HG03354 (cell line): ENCODE measurements at regions not wholly inside any gene's neighbourhood (a gene's known extent, or its start where the extent isn't known, plus 50 kb on each side); places are given as distances from the start of the nearest gene placed in this dataset.

Source experiments
- ATAC-seq: cut with Tn5 transposase; IDR thresholded peaks from one replicate; pipeline ENCODE4 v1.9.1; 2021; ENCODE audit warnings: mild to moderate bottlenecking; ENCODE audit not compliant: unreplicated experiment, poor library complexity, severe bottlenecking

DNA sequence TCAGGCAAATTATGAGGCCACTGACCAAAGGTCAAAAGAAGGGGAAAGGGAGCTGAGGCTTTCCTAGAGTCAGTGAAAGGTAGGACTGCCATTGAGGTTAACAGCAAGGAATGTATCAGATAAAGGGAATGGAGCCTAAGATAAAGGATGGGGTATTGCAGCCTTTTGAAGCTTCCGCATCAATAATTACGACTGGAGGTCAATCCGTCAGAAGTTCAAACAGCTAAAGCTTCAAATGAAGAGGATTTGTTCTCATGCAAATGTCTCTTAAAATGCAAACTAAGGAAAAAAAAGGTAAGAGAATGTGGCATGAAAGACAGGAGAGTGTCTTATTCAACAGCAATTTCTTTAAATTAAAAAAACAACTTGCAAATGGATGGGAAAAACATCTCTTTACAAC, 341.1 kb upstream of the RGMB start:
- ATAC-seq: no peak

DNA sequence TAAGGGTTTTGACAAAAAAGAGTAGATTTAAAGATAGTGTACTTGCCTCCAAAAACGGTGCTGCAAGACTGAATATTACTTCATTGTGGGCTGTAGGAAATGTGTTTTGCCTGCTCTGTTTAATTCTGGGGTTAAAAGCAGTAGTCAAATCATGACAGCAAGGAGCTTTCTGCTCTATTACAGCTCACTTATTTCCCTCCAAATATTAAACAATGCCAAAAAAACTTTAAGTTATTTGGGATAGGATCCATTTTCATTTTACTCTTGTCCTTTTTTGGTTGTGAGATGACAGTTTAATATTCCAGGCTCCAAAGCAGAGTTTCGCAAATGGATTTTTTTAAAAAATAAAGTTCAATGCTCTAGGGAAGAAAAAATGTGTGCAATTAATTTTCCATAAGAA, 340.4 kb upstream of the RGMB start:
- ATAC-seq: no peak

- ATAC-seq: no peak
Observed at GRCh38 chr5:98433673-98434072, 339.8 kb upstream of the RGMB start.

DNA sequence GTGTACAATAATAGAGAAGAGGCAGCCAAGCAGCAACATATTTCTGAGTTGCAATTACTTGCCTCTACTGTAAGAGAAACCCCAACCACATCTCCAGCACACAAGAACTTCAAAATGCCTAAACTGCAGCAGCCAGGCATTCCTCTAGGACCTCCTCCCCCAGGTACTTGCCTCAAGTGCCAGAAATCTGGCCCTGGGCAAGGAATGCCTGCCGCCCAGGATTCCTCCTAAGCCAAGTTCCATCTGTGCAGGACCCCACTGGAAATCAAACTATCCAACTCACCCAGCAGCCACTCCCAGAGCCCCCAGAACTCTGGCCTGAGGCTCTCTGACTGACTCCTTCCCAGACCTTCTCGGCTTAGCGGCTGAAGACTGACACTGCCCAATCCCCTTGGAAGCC, 336.8 kb upstream of the RGMB start:
- no peak for ATAC-seq

GRCh38 chr5:98442448-98442847, 331.0 kb upstream of the RGMB start:
- no peak for ATAC-seq

DNA sequence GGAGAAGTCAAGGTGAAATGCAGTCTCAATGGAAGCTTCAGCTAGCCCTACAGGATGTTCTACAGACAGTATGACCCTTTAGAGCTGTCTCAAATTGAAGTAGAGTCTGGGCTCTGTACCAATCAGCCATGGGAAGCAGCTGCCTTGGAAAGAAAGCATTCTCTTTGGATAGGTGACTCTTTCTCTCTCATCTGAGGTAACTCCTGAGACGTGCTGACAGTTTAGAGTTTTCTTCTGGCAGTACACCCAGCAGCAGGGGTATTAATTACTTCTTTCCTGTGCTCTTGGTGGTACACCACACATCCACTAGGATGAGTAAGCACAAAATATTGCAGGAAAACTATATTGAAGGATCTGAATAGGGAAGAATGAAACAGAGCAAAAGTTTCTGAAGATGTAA, 329.6 kb upstream of the RGMB start:
- ATAC-seq: no peak

- no peak for ATAC-seq
Observed at GRCh38 chr5:98453296-98453695, 320.2 kb upstream of the RGMB start.

DNA sequence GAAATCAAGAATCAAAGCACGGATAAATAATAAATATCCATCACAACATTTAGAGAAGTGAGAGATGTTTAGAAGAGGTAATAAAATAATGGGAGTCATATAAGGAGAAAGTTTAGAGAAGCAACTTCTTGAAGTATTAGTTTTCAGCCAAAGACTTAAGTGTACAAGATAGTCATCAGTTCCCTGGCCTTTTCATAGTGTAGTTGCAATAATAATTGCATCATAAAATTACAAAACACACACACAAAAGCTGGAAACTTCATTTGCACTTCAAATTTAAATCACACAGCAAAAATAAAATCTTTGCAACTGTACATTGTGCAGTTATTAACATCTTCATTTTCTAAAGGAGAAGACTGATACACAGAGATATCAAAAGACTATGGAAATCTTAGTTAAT, 319.1 kb upstream of the RGMB start:
- ATAC-seq: no peak

DNA sequence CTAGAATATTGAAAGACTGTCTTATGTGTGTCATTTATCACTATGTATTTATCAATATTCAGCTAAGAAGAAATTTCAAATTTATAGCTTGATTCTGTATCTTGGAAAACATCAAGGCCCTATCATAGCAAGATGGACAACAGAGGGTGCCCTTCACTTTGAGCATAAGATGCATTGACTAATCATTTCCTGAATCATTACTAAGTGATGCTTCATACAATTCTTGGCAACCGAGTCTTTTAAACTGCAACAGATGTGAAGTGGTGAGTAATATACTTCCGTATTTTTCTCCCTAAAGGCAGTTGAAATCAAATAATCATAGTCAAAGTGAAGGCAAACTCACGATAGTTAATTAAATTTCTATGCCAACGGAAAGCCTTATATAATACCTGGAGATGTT, 318.6 kb upstream of the RGMB start:
- ATAC-seq: no peak

DNA sequence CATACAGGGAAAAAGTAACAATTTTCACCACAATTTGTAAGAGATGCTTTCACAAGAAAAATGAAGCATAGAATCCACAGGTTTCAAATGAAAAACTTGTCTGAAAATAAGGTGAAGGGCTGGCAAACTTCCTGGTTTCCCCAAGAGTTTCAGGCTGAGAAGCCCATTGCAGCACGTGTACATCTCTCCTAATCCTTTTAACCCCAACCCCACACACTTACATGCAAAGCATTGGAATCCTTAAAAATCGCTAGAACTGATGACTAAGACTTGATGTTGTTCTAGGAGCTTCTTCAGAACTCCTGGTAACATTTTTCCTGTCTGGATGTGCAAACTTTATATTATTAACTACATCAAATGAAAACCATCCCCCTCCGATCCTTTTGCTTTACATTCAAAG, 317.8 kb upstream of the RGMB start:
- ATAC-seq: no peak

DNA sequence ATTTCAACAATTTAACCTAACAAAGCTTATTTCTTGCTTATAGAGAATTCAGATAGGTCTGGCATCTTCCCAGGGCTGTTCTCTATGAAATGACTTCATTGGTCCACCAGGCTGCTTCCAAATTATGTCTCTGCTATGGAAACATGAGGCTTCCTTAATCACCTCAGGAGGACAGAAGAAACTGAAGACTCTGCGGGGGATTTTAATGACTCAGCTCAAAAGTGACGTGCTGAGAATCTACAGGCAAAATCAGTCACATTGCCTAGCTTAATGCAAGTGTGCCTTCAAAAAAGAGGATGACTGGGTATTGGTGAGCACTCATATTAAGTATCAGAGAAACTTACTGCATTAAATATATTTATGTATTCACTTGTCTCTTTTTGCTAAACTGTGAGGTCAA, 315.5 kb upstream of the RGMB start:
- no peak for ATAC-seq

- no peak for ATAC-seq
Observed at GRCh38 chr5:98458726-98459125, 314.7 kb upstream of the RGMB start.

GRCh38 chr5:98460536-98460935, 312.9 kb upstream of the RGMB start:
- ATAC-seq: no peak

GRCh38 chr5:98461485-98461884, 312.0 kb upstream of the RGMB start:
- ATAC-seq: no peak

DNA sequence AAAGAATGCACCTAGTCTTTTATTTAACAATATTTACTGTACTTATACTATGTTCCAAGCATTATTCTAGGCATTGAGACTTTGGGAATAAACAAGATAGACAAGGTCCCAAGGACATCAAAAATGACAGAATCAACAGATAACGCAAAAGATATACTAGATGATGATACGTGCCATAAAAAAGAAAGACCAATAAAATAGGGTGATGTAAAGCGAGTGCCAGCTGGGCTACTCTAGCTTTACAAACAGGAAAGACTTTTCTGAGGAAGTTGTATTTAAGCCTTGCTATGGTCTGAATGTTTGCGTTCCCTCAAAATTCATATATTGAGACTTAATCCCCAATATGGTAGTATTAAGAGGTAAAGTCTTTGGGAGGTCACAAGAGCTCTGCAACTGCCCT, 310.2 kb upstream of the RGMB start:
- ATAC-seq: no peak

DNA sequence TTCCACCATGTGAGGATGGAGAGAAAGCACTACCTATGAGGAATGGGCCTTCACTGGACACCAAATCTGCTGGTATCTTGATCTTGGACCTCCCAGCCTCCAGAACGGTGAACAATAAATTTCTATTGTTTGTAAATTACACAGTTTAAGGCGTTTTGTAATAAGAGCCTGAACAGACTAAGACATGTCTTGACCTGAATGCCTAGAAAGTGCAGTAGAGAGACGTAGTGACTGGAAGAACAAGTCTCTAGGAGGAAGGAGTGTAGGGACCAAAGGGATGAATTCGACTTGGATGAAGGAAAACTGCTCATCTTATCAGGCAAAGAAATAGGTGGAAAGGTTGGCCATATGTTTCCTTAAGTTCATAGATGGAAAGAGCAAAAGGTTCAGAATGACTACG, 309.8 kb upstream of the RGMB start:
- ATAC-seq: no peak

GRCh38 chr5:98464737-98465330, 308.6 kb upstream of the RGMB start:
- peak; percentile 74 for ATAC-seq

GRCh38 chr5:98468188-98468869, 305.1 kb upstream of the RGMB start:
- ATAC-seq: no peak

GRCh38 chr5:98470747-98471146, 302.7 kb upstream of the RGMB start:
- no peak for ATAC-seq

GRCh38 chr5:98471458-98471857, 302.0 kb upstream of the RGMB start:
- no peak for ATAC-seq

GRCh38 chr5:98474216-98474615, 299.2 kb upstream of the RGMB start:
- ATAC-seq: no peak

DNA sequence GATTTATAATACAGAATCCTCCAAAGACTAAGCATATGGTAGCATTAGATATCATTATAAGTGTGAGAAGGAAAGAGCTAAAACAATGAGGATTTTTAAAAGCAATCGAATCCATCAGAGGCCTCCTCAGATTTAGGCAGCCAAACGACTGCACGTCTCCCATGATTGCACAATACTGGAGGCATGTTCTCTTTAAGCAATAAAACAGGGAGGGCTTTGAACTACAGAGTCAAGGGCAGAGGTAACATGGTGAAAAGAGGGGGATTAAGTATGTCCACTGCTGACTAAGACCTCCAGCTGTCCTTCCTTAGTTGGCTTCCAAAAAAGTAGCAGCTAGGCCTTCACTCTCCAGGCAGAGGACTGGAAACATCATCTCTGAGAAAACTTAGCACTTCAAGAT, 298.7 kb upstream of the RGMB start:
- ATAC-seq: no peak
